Pancreas (tissue), 10 donors: ENCODE measurements at regions not wholly inside any gene's neighbourhood (a gene's known extent, or its start where the extent isn't known, plus 50 kb on each side); places are given as distances from the start of the nearest gene placed in this dataset.

Source experiments
- ATAC-seq, 4 donors: fragments of 200-7000 bp; cut with Tn5 transposase; one replicate each; pipeline versions ENCODE4 v1.8.0 to v1.9.1; 2020; ENCODE audit warnings: mild to moderate bottlenecking in 4 of 4, moderate library complexity in 4 of 4
- DNase-seq, 6 donors: peaks; one replicate each; pipeline ENCODE4 v3.0.0-alpha.2; 2020
- FAIRE-seq: peaks from 2 replicates; lab custom pipeline; 2012; peaks lifted over from hg19 to GRCh38; lab: Jason Lieb, UNC
- H3K27ac ChIP-seq, 4 donors: fragments of 200-600 bp; sonication (generic); 1 replicate in 3 of 4; 2 replicates in 1 of 4; pipeline versions ENCODE4 v1.5.0 to v1.8.0; 2020
- H3K27me3 ChIP-seq, 4 donors: fragments of 200-600 bp; one replicate each; pipeline ENCODE4 v1.8.0; 2021
- H3K36me3 ChIP-seq, 3 donors: fragments of 200-600 bp; sonication (generic) in 1 of 3; one replicate each; pipeline versions ENCODE4 v1.5.0 to v1.8.0; 2020 to 2021
- H3K4me1 ChIP-seq, 3 donors: fragments of 200-600 bp; one replicate each; pipeline ENCODE4 v1.8.0; 2021
- H3K4me3 ChIP-seq, 4 donors: fragments of 200-600 bp; sonication (generic) in 2 of 4; one replicate each; pipeline versions ENCODE4 v1.5.0 to v1.8.0; 2020 to 2021
- H3K9me3 ChIP-seq, 4 donors: fragments of 200-600 bp; one replicate each; pipeline ENCODE4 v1.8.0; 2021
- CTCF ChIP-seq, 4 donors: fragments of 200-600 bp; sonication (generic) in 3 of 4; IDR thresholded peaks; one replicate each; pipeline versions ENCODE4 v1.5.0 to v1.8.0; 2021; ENCODE audit warnings: antibody characterized with exemption in 4 of 4
- WGBS, 2 donors: extraction: QIAGEN DNeasy Blood & Tissue Kit; methylation state at CpG; one replicate each; pipeline ENCODE4 v1.1.7; 2013; 5-methylcytosine and 5-hydroxymethylcytosine counted together
- intact Hi-C, 3 donors: fragments of 100-400 bp; cut with DNase I; formaldehyde crosslinking; loops; one replicate each; pipeline versions ENCODE4 v1.11.1 to v1.14.2; 2022
- donor health status: healthy with polysubstance abuse.
- donor health status: DM: no; HTN: no; CAD: no; lungs with moderate emphysema.
- donor health status: DM: no; HTN: no; CAD: no.
- donor health status: control.
- donor health status: control.
- donor health status: Bipolar disorder and iron deficiency.
- donor health status: DM: yes; HTN: yes; CAD: no.
- donor health status: DM: no; HTN: no; CAD: no.
- donor health status: DM: no; HTN: no; CAD: no.
- donor health status: DM: yes; HTN: yes; CAD: no.

- FAIRE-seq (peak; percentile 64), ATAC-seq (peak in 3 of 4 donors; percentile 51 to 55 (median 51)), DNase-seq (no peak)
- H3K27ac ChIP-seq: no peak overlapping the region
- peak; percentile 60 to 78 (median 68) for TF ChIP-seq CTCF (IDR thresholded peaks at IDR 0.05)
- H3K27me3 ChIP-seq: no peaks in the 10 kb centered on the region
- 50% methylated on average over 9 of the region's 9 CpGs for WGBS, 2 donors
- H3K4me1 ChIP-seq: no peaks in the 10 kb centered on the region
- no peaks in the 10 kb centered on the region for H3K9me3 ChIP-seq
- H3K4me3 ChIP-seq: no peak overlapping the region
- no peaks in the 10 kb centered on the region for H3K36me3 ChIP-seq
- intact Hi-C loops: no loop called here
These were observed 143.0 kb upstream of the DDHD1 start for GRCh38 chr14:53295985-53296582.

DNA sequence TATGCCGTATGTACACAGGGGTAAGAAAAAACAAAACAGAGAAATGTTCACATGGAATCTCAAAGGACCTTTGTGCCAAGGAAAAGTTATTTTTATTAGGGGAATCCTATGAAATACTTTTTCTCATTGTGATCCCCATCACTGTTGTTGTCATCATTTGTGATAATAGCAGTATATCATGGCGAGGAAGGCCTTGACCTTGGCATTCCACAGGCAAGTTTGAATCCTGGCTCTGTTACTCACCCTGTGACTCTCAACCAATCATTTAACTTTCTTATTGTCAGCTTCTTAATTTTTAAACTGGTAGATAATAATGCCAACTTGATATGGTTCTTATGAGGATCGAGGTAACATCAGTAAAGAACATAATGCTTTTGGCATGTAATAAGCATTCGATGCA lies 142.2 kb upstream of the DDHD1 start:
- Histone ChIP-seq H3K27ac (no peak overlapping the region), H3K27me3 (no peaks in the 10 kb centered on the region), H3K9me3 (no peaks in the 10 kb centered on the region), H3K36me3 (no peaks in the 10 kb centered on the region), H3K4me1 (no peaks in the 10 kb centered on the region), H3K4me3 (no peak overlapping the region)
- 49 to 52% methylated on average over 4 of the region's 4 CpGs for WGBS, 2 donors
- DNase-seq: no peak
- FAIRE-seq: no peak
- intact Hi-C loops: no loop called here
- no peak for TF ChIP-seq CTCF (IDR thresholded peaks at IDR 0.05)
- ATAC-seq: no peak

GRCh38 chr14:53286301-53286700 lies 133.2 kb upstream of the DDHD1 start:
- H3K27ac ChIP-seq: no peak overlapping the region
- intact Hi-C loops: no loop called here
- DNase-seq (no peak), ATAC-seq (no peak), FAIRE-seq (no peak)
- no peaks in the 10 kb centered on the region for H3K9me3 ChIP-seq
- H3K36me3 ChIP-seq: no peaks in the 10 kb centered on the region
- H3K27me3 ChIP-seq: no peaks in the 10 kb centered on the region
- no peaks in the 10 kb centered on the region for H3K4me1 ChIP-seq
- no peak for TF ChIP-seq CTCF (IDR thresholded peaks at IDR 0.05)
- no peak overlapping the region for H3K4me3 ChIP-seq

- ATAC-seq (no peak), DNase-seq (no peak), FAIRE-seq (no peak)
- 78 to 82% methylated on average over 4 of the region's 4 CpGs for WGBS, 2 donors
- TF ChIP-seq CTCF (IDR thresholded peaks at IDR 0.05): no peak
- no peaks in the 10 kb centered on the region for H3K27me3 ChIP-seq
- no peak overlapping the region for H3K4me3 ChIP-seq
- no peaks in the 10 kb centered on the region for H3K4me1 ChIP-seq
- no peaks in the 10 kb centered on the region for H3K9me3 ChIP-seq
- H3K27ac ChIP-seq: no peak overlapping the region
- intact Hi-C loops: no loop called here
- H3K36me3 ChIP-seq: no peaks in the 10 kb centered on the region
These were observed 132.7 kb upstream of the DDHD1 start for GRCh38 chr14:53285821-53286220.

GRCh38 chr14:53285064-53285463 lies 131.9 kb upstream of the DDHD1 start:
- no peaks in the 10 kb centered on the region for H3K9me3 ChIP-seq
- no peak overlapping the region for H3K4me3 ChIP-seq
- ATAC-seq (no peak), DNase-seq (no peak), FAIRE-seq (no peak)
- TF ChIP-seq CTCF (IDR thresholded peaks at IDR 0.05): no peak
- H3K36me3 ChIP-seq: no peaks in the 10 kb centered on the region
- H3K27me3 ChIP-seq: no peaks in the 10 kb centered on the region
- intact Hi-C loops: no loop called here
- no peaks in the 10 kb centered on the region for H3K4me1 ChIP-seq
- H3K27ac ChIP-seq: no peak overlapping the region
- 89 to 96% methylated on average over 4 of the region's 4 CpGs for WGBS, 2 donors
